ENCODE measurements at regions not wholly inside any gene's neighbourhood (a gene's known extent, or its start where the extent isn't known, plus 50 kb on each side); places are given as distances from the start of the nearest gene placed in this dataset.

GRCh38 chr15:69557707-69558409, 105.2 kb downstream of the RPLP1 start:
- Histone ChIP-seq H3K4me2 (peak overlapping the region; percentile 81), H3K4me1 (peaks cover 86% of the 10 kb centered on the region), H3K9me3 (peaks cover 2% of the 10 kb centered on the region; the same call in 2 of the 3 replicates), H3K4me3 (no peak overlapping the region; the same call in 2 of the 3 replicates), H3K27ac (peak overlapping the region; percentile 82 to 87)
- TF ChIP-seq JUNB (IDR thresholded peaks at IDR 0.05) (peak; percentile 37; the same call in 1 of the 2 replicates), MAFK (IDR thresholded peaks at IDR 0.05; ENCODE audit: partially characterized antibody) (peak; percentile 95), HEYL (CRISPR knock-in tag; IDR thresholded peaks at IDR 0.05) (no peak), MYC (IDR thresholded peaks at IDR 0.05; ENCODE audit: borderline replicate concordance, low read length) (0 out of 2 replicates have a peak, but pooled peaks have one; percentile 0), EP300 (IDR thresholded peaks at IDR 0.05) (peak in 1 of 2 experiments; percentile 18; a peak in 1 of 5 replicates)
- TF ChIP-seq, protein P1, sequence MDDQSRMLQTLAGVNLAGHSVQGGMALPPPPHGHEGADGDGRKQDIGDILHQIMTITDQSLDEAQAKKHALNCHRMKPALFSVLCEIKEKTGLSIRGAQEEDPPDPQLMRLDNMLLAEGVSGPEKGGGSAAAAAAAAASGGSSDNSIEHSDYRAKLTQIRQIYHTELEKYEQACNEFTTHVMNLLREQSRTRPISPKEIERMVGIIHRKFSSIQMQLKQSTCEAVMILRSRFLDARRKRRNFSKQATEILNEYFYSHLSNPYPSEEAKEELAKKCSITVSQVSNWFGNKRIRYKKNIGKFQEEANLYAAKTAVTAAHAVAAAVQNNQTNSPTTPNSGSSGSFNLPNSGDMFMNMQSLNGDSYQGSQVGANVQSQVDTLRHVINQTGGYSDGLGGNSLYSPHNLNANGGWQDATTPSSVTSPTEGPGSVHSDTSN (IDR thresholded peaks at IDR 0.05): no peak
- ChIA-PET CTCF (interaction anchor here (0.8 to 2.6 kb wide), 11 partner anchors 16 to 1011 kb away, joined by 3 to 12 read pairs (median 4); no protein-coding TSS in a partner anchor), POLR2A (interaction anchor here (0.9 to 2.2 kb wide), 5 partner anchors 34 to 1039 kb away, joined by 4 to 18 read pairs (median 5); partner anchors contain the start of genes RPLP1 and TLE3)
- peak in 1 of 2 experiments; percentile 37 for DNase-seq (ENCODE audit: low read depth in 1 of 2, low spot score in 1 of 2)
- peak; percentile 25 to 45 for ATAC-seq
- 32% methylated on average over 2 of the region's 2 CpGs for WGBS (ENCODE audit: missing lambda C conversion rate)
- no peak for FAIRE-seq

DNA sequence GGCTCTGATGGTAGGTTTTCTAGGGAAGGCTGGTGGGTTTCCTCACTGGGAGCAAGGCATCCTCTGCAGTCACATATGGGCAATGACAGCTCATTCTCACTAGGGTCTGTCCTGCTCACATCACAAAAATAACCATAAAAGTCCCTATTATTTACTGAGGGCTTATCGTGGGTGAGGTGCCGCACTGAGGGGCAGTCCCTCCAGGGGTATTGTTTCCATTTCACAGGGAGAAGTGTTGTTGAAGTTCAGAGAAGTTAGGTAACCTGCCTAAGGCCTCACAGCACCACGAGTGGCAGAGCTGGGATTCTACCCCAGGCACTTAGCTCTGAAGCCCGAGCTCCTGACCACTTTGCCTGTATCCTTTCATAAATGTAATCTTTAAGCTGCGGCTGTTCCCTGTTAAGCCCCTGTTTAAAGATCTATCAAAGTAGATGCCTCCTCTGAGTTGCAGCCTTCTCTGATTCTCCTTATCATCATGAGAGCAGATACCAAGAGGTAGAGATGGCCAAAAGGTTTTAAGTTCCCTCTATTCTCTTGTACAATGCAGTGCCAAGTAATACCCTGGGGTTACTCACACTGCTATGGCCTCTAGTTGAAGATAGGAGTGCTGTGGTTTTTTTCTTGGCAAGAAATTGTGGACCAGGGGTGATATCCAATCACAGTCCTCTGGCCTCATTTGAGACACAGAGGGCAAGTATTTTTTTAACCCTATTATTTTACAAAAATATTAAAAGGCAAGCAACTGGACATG, 107.0 kb downstream of the RPLP1 start:
- H3K4me2 ChIP-seq: no peak overlapping the region
- no peak overlapping the region for H3K4me3 ChIP-seq
- peaks cover 76% of the 10 kb centered on the region for H3K4me1 ChIP-seq
- H3K9me3 ChIP-seq: no peaks in the 10 kb centered on the region
- DNase-seq (ENCODE audit: low read depth in 1 of 2, low spot score in 1 of 2) (no peak), FAIRE-seq (no peak), ATAC-seq (no peak)
- ChIA-PET CTCF (interaction anchor here (0.7 to 2.1 kb wide), 10 partner anchors 9 to 1042 kb away, joined by 3 to 10 read pairs (median 3); partner anchors contain the start of gene TLE3), POLR2A (no interaction called here)
- WGBS (ENCODE audit: missing lambda C conversion rate): 70% methylated on average over 5 of the region's 5 CpGs
- H3K27ac ChIP-seq: peak overlapping the region; percentile 82 to 87; a peak in 4 of 6 replicates
- TF ChIP-seq KDM1A (IDR thresholded peaks at IDR 0.05; ENCODE audit: low read depth): 0 out of 2 replicates have a peak, but pooled peaks have one; percentile 31
- TF ChIP-seq RAD21 (conservative IDR thresholded peaks at IDR 0.05 in 1 of 2, IDR thresholded peaks at IDR 0.05 in 1 of 2): no peak

- peak; percentile 68 for FAIRE-seq
- ATAC-seq: no peak
- Histone ChIP-seq H3K4me2 (peak overlapping the region; percentile 64), H3K4me1 (peaks cover 62% of the 10 kb centered on the region), H3K4me3 (no peak overlapping the region), H3K9me3 (no peaks in the 10 kb centered on the region), H3K27ac (peak overlapping the region; percentile 51 to 87)
- ChIA-PET POLR2A (no interaction called here), CTCF (interaction anchor here (0.9 to 2.7 kb wide), 12 partner anchors 9 to 1008 kb away, joined by 3 to 12 read pairs (median 4); partner anchors contain the start of gene TLE3)
- peak in 1 of 2 experiments; percentile 36 for DNase-seq (ENCODE audit: low read depth in 1 of 2, low spot score in 1 of 2)
- TF ChIP-seq GATA3 (IDR thresholded peaks at IDR 0.05; ENCODE audit: borderline replicate concordance) (peak; percentile 73; the same call in 1 of the 2 replicates), EHMT2 (IDR thresholded peaks at IDR 0.05; ENCODE audit: low read depth) (no peak)
- TF ChIP-seq, protein P2, sequence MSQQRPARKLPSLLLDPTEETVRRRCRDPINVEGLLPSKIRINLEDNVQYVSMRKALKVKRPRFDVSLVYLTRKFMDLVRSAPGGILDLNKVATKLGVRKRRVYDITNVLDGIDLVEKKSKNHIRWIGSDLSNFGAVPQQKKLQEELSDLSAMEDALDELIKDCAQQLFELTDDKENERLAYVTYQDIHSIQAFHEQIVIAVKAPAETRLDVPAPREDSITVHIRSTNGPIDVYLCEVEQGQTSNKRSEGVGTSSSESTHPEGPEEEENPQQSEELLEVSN (IDR thresholded peaks at IDR 0.05; ENCODE audit: borderline replicate concordance, low read depth): no peak
- WGBS (ENCODE audit: missing lambda C conversion rate): 36% methylated on average over 14 of the region's 14 CpGs
Observed at GRCh38 chr15:69561071-69561784, 108.6 kb downstream of the RPLP1 start.

DNA sequence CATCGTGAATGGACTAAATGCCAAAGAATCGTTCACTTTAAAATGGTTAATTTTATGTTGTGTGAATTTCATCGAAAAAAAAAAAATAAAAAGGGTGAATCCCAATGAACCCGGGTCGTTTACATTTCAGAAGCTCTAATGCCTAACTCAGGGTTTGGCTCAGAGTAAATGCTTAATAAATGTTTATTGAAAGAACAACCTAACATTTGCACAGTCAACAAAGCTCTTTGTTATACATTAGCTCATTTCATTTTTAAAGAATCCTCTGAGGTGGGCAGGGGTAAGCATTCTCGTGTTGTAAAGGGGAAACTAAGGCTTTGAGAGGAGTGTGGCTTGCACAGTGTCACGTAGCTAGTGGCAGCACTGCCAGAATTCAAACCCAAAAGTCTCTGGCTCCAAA, 109.5 kb downstream of the RPLP1 start:
- Histone ChIP-seq H3K4me3 (no peak overlapping the region), H3K4me1 (peaks cover 53% of the 10 kb centered on the region), H3K4me2 (peak overlapping the region; percentile 64), H3K9me3 (no peaks in the 10 kb centered on the region), H3K27ac (peak overlapping the region; percentile 51 to 87)
- ATAC-seq: no peak
- 12% methylated on average over 7 of the region's 7 CpGs for WGBS (ENCODE audit: missing lambda C conversion rate)
- ChIA-PET CTCF (interaction anchor here (0.6 to 2.7 kb wide), 11 partner anchors 10 to 1007 kb away, joined by 3 to 12 read pairs (median 4); partner anchors contain the start of gene TLE3), POLR2A (no interaction called here)
- peak; percentile 80 for FAIRE-seq
- DNase-seq (ENCODE audit: low read depth in 1 of 2, low spot score in 1 of 2): no peak
- TF ChIP-seq RNF2 (IDR thresholded peaks at IDR 0.05; ENCODE audit: borderline replicate concordance, low read depth): no peak
- no peak for TF ChIP-seq MYC (IDR thresholded peaks at IDR 0.05; ENCODE audit: borderline replicate concordance, low read length)
- no peak for TF ChIP-seq MAZ (IDR thresholded peaks at IDR 0.05; ENCODE audit: borderline replicate concordance, low read depth, low read length)
- TF ChIP-seq RAD21 (conservative IDR thresholded peaks at IDR 0.05 in 1 of 2, IDR thresholded peaks at IDR 0.05 in 1 of 2): no peak
- TF ChIP-seq USF2 (IDR thresholded peaks at IDR 0.05): no peak
- TF ChIP-seq, protein P3, sequence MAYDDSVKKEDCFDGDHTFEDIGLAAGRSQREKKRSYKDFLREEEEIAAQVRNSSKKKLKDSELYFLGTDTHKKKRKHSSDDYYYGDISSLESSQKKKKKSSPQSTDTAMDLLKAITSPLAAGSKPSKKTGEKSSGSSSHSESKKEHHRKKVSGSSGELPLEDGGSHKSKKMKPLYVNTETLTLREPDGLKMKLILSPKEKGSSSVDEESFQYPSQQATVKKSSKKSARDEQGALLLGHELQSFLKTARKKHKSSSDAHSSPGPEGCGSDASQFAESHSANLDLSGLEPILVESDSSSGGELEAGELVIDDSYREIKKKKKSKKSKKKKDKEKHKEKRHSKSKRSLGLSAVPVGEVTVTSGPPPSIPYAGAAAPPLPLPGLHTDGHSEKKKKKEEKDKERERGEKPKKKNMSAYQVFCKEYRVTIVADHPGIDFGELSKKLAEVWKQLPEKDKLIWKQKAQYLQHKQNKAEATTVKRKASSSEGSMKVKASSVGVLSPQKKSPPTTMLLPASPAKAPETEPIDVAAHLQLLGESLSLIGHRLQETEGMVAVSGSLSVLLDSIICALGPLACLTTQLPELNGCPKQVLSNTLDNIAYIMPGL (CRISPR knock-in tag; IDR thresholded peaks at IDR 0.05; ENCODE audit: borderline replicate concordance): no peak
- no peak for TF ChIP-seq SMC3 (IDR thresholded peaks at IDR 0.05)
- TF ChIP-seq KDM1A (IDR thresholded peaks at IDR 0.05; ENCODE audit: low read depth): no peak
- TF ChIP-seq POLR2AphosphoS2 (conservative IDR thresholded peaks at IDR 0.05; ENCODE audit: low read length): no peak
- TF ChIP-seq TFCP2L1 (CRISPR knock-in tag; IDR thresholded peaks at IDR 0.05): no peak
- TF ChIP-seq HDAC2 (IDR thresholded peaks at IDR 0.05): no peak
- TF ChIP-seq, protein P4, sequence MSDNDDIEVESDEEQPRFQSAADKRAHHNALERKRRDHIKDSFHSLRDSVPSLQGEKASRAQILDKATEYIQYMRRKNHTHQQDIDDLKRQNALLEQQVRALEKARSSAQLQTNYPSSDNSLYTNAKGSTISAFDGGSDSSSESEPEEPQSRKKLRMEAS (IDR thresholded peaks at IDR 0.05): no peak
